CD8-positive, alpha-beta memory T cell (primary cell): ENCODE measurements at regions not wholly inside any gene's neighbourhood (a gene's known extent, or its start where the extent isn't known, plus 50 kb on each side); places are given as distances from the start of the nearest gene placed in this dataset.
"Not testable (repeated sequence)": the region's sequence is repeated elsewhere in the genome, so short reads cannot be mapped to it uniquely, and the experiment has no call there.

Source experiments
- CTCF ChIA-PET: fragments of 350-600 bp; sonication (Branson Sonifier 250); formaldehyde crosslinking; loops from one replicate; lab custom pipeline; 2021; ENCODE audit warnings: antibody characterized with exemption; lab: Charles Lee
- POLR2A ChIA-PET: fragments of 350-600 bp; sonication (Branson Sonifier 250); formaldehyde crosslinking; loops from one replicate; lab custom pipeline; 2021; ENCODE audit warnings: antibody characterized with exemption; lab: Charles Lee
- DNase-seq, 5 donors: peaks; one replicate each; pipeline versions ENCODE4 v3.0.0 to v3.0.0-alpha.2; 2020 to 2022; ENCODE audit warnings: mixed read lengths in 1 of 5
- H3K27ac ChIP-seq: one replicate; pipeline ENCODE4 v1.7.0; 2013; ENCODE audit warnings: low read depth, mild to moderate bottlenecking, low read length, moderate library complexity
- H3K27me3 ChIP-seq: 2 replicates; pipeline ENCODE4 v1.7.0; 2013; ENCODE audit warnings: low read length, mild to moderate bottlenecking; ENCODE audit not compliant: insufficient read depth, poor library complexity, severe bottlenecking
- H3K36me3 ChIP-seq: 2 replicates; pipeline ENCODE4 v1.7.0; 2013; ENCODE audit warnings: mild to moderate bottlenecking, low read length, moderate library complexity; ENCODE audit not compliant: insufficient read depth
- H3K4me1 ChIP-seq: 2 replicates; pipeline ENCODE4 v1.7.0; 2013; ENCODE audit warnings: mild to moderate bottlenecking, low read length, moderate library complexity; ENCODE audit not compliant: insufficient read depth
- H3K4me3 ChIP-seq: 2 replicates; pipeline ENCODE4 v1.7.0; 2013; ENCODE audit warnings: mild to moderate bottlenecking, low read length
- H3K9me3 ChIP-seq: 2 replicates; pipeline ENCODE4 v1.7.0; 2013; ENCODE audit warnings: mild to moderate bottlenecking, low read length
- H3K27ac Mint-ChIP-seq, 8 donors: one replicate each; pipeline ENCODE4 v1.8.0; 2020 to 2021; ENCODE audit warnings: mixed read lengths in 8 of 8, mild to moderate bottlenecking in 6 of 8, inconsistent platforms in 3 of 8, moderate library complexity in 3 of 8
- H3K27me3 Mint-ChIP-seq, 2 donors: one replicate each; pipeline ENCODE4 v1.8.0; 2020 to 2021; ENCODE audit warnings: mixed read lengths in 2 of 2, mild to moderate bottlenecking in 1 of 2, moderate library complexity in 1 of 2
- H3K36me3 Mint-ChIP-seq, 3 donors: one replicate each; pipeline ENCODE4 v1.8.0; 2020 to 2021; ENCODE audit warnings: mixed read lengths in 3 of 3, inconsistent platforms in 1 of 3, mild to moderate bottlenecking in 1 of 3
- H3K4me1 Mint-ChIP-seq, 3 donors: one replicate each; pipeline ENCODE4 v1.8.0; 2020 to 2021; ENCODE audit warnings: mixed read lengths in 3 of 3, inconsistent platforms in 1 of 3, mild to moderate bottlenecking in 1 of 3
- H3K4me3 Mint-ChIP-seq, 7 donors: one replicate each; pipeline ENCODE4 v1.8.0; 2020 to 2021; ENCODE audit warnings: mixed read lengths in 7 of 7, mild to moderate bottlenecking in 6 of 7, moderate library complexity in 4 of 7, inconsistent platforms in 2 of 7
- H3K9me3 Mint-ChIP-seq, 5 donors: one replicate each; pipeline ENCODE4 v1.8.0; 2020 to 2022; ENCODE audit warnings: mixed read lengths in 5 of 5, mild to moderate bottlenecking in 3 of 5, moderate library complexity in 2 of 5, inconsistent platforms in 1 of 5

DNA sequence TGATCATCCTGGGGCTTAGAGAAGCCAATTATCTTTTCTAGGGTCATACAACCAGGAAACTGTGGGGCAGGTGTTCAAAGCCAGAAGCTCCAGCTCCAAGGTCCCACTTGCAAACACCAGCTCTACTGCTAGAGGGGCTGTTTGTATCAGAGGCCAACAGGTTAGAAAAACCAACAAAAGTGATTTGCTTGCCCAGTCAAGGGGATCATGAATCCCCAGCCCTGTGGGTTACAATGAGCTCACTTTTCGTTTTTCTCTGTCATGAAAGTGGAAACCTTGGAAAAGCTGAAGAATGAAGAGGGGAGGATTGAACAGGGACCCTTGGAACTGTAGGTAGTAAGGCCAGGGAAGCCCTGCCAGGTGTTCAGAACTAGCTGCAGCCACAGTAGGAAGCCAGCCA lies 119.2 kb downstream of the SPP2 start:
- POLR2A ChIA-PET, result interaction anchor here (0.6 kb wide), 1 partner anchor 111 kb away, joined by 3 read pairs; no protein-coding TSS in a partner anchor
- Mint-ChIP-seq H3K4me3 (no peak overlapping the region), H3K27me3 (no peaks in the 10 kb centered on the region), H3K27ac (no peak overlapping the region), H3K4me1 (peaks cover 8 to 12% (median 12%) of the 10 kb centered on the region in 3 donors), H3K9me3 (no peaks in the 10 kb centered on the region), H3K36me3 (no peaks in the 10 kb centered on the region)
- no peak for DNase-seq
- CTCF ChIA-PET, result interaction anchor here (0.7 kb wide), 2 partner anchors 35 to 119 kb away, joined by 3 read pairs; no protein-coding TSS in a partner anchor
- H3K27ac ChIP-seq, result no peak overlapping the region
- peaks cover 4% of the 10 kb centered on the region for H3K4me1 ChIP-seq
- H3K27me3 ChIP-seq, result no peaks in the 10 kb centered on the region
- no peaks in the 10 kb centered on the region for H3K36me3 ChIP-seq
- H3K9me3 ChIP-seq, result no peaks in the 10 kb centered on the region
- H3K4me3 ChIP-seq, result no peak overlapping the region

GRCh38 chr2:234168605-234169570 lies 118.4 kb downstream of the SPP2 start:
- H3K27ac Mint-ChIP-seq, H3K4me3 ChIP-seq, H3K36me3 Mint-ChIP-seq, H3K9me3 Mint-ChIP-seq, POLR2A ChIA-PET, H3K9me3 ChIP-seq, H3K36me3 ChIP-seq, H3K4me3 Mint-ChIP-seq, DNase-seq, H3K27me3 Mint-ChIP-seq, H3K27ac ChIP-seq, H3K27me3 ChIP-seq: not testable (repeated sequence)
- peaks cover 12% of the 10 kb centered on the region for H3K4me1 ChIP-seq
- CTCF ChIA-PET, result interaction anchor here (0.7 kb wide), 1 partner anchor 120 kb away, joined by 3 read pairs; no protein-coding TSS in a partner anchor
- peaks cover 16 to 20% (median 19%) of the 10 kb centered on the region in 3 donors for H3K4me1 Mint-ChIP-seq

DNA sequence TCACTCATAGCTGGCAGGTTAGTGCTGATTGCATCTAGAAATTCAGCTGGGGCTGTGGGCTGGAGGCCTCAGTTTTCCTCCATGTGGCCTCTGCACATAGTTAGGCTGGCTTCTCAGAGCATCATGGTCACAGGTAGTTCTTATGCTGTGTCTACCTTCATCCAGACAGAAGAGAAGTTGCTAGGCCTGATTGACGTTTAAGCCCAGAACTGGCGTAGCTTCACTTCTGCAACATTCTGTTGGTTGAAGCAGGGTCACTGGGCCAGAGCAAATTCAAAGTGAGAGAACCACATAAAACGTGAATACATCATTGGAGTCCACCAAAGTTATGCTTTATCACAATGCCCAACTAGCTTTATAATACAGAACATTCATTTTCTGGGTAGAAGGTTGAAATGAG lies 116.0 kb downstream of the SPP2 start:
- H3K4me3 Mint-ChIP-seq, result no peak overlapping the region
- CTCF ChIA-PET, result interaction anchor here (1.4 kb wide), 1 partner anchor 124 kb away, joined by 3 read pairs; no protein-coding TSS in a partner anchor
- POLR2A ChIA-PET, result no interaction called here

DNA sequence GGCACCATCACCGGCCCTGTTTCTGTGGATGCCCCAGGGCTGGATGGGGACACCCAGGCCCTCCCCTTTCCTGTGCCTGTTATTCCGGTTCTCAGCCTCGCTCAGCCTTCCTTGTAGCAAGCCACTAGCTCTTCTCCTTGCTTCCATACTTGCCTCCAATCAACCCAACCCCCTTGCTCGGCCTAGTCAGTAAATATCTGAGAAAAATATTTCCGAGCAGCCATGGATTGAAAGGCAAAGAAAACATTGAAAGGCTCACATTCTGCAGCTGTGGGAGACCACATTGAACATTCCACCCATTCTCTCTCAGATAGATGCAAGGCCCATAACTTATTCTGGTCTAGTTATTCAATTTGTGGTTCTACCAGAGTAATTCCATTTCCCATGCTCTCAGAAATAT lies 114.9 kb downstream of the SPP2 start:
- peak overlapping the region in 1 of 8 donors; percentile 69 for H3K27ac Mint-ChIP-seq
- no peaks in the 10 kb centered on the region for H3K27me3 ChIP-seq
- no peaks in the 10 kb centered on the region for H3K36me3 Mint-ChIP-seq
- no peak overlapping the region for H3K27ac ChIP-seq
- H3K4me3 ChIP-seq, result no peak overlapping the region
- CTCF ChIA-PET, result interaction anchor here (0.6 to 1.4 kb wide), 3 partner anchors 30 to 248 kb away, joined by 3 read pairs; no protein-coding TSS in a partner anchor
- H3K27me3 Mint-ChIP-seq, result no peaks in the 10 kb centered on the region
- no peaks in the 10 kb centered on the region for H3K9me3 ChIP-seq
- no peaks in the 10 kb centered on the region for H3K36me3 ChIP-seq
- H3K4me1 ChIP-seq, result peaks cover 16% of the 10 kb centered on the region
- POLR2A ChIA-PET, result interaction anchor here (0.5 kb wide), 1 partner anchor 175 kb away, joined by 5 read pairs; no protein-coding TSS in a partner anchor
- no peak for DNase-seq
- no peak overlapping the region for H3K4me3 Mint-ChIP-seq
- H3K9me3 Mint-ChIP-seq, result no peaks in the 10 kb centered on the region
- peaks cover 20 to 30% (median 28%) of the 10 kb centered on the region in 3 donors for H3K4me1 Mint-ChIP-seq

More for the DNA sequence above, 116.0 kb downstream of the SPP2 start:
- no peak overlapping the region for H3K27ac ChIP-seq
- Mint-ChIP-seq H3K27me3 (no peaks in the 10 kb centered on the region), H3K36me3 (no peaks in the 10 kb centered on the region), H3K9me3 (no peaks in the 10 kb centered on the region), H3K27ac (peak overlapping the region in 2 of 8 donors; percentile 23 to 58), H3K4me1 (peaks cover 20 to 30% (median 28%) of the 10 kb centered on the region in 3 donors)
- H3K36me3 ChIP-seq, result no peaks in the 10 kb centered on the region
- no peaks in the 10 kb centered on the region for H3K27me3 ChIP-seq
- H3K4me3 ChIP-seq, result no peak overlapping the region
- H3K9me3 ChIP-seq, result no peaks in the 10 kb centered on the region
- H3K4me1 ChIP-seq, result peaks cover 16% of the 10 kb centered on the region
- no peak for DNase-seq

- Mint-ChIP-seq H3K27me3 (no peaks in the 10 kb centered on the region), H3K27ac (peak overlapping the region; percentile 44 to 86 (median 68)), H3K9me3 (no peaks in the 10 kb centered on the region), H3K36me3 (no peaks in the 10 kb centered on the region), H3K4me3 (peak overlapping the region in 2 of 7 donors; percentile 12 to 13), H3K4me1 (peaks cover 20 to 30% (median 28%) of the 10 kb centered on the region in 3 donors)
- CTCF ChIA-PET, result interaction anchor here (0.8 to 1.4 kb wide), 2 partner anchors 29 to 125 kb away, joined by 3 read pairs; no protein-coding TSS in a partner anchor
- Histone ChIP-seq H3K4me1 (peaks cover 16% of the 10 kb centered on the region), H3K4me3 (peak overlapping the region; percentile 10), H3K9me3 (no peaks in the 10 kb centered on the region), H3K36me3 (no peaks in the 10 kb centered on the region), H3K27me3 (no peaks in the 10 kb centered on the region), H3K27ac (no peak overlapping the region)
- POLR2A ChIA-PET, result no interaction called here
- DNase-seq, result peak; percentile 43 to 75 (median 56)
Measured at GRCh38 chr2:234164493-234165413, 114.3 kb downstream of the SPP2 start.

DNA sequence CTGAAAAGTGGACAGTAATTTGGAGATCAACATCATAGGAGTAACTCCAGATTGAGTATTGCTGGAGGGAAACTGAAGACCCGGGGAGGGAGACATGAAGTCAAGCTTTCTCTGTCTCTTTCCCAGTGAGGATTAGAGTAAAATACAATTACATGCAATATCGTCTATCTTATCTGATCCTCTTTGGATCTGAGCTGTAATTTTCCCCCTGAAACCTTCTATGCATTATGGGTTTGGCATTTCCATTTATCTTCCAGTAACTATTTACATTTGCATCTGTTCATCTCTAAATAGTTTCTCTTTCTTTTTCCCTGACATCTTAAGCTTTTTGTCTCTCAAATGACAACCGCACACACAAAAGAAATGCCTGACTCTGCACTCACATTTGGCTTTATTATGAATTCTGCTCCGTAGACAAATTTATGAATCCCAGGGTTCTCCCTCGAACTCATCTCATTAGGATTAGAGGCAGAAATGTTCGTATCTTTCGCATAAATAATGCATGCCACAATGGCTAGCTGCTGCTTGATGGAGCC lies 113.1 kb downstream of the SPP2 start:
- Histone ChIP-seq H3K36me3 (no peaks in the 10 kb centered on the region), H3K9me3 (no peaks in the 10 kb centered on the region), H3K27me3 (no peaks in the 10 kb centered on the region), H3K27ac (no peak overlapping the region), H3K4me1 (peaks cover 16% of the 10 kb centered on the region), H3K4me3 (no peak overlapping the region)
- Mint-ChIP-seq H3K36me3 (peaks cover 0 to 2% (median 0%) of the 10 kb centered on the region in 3 donors), H3K9me3 (no peaks in the 10 kb centered on the region), H3K4me3 (no peak overlapping the region), H3K27me3 (peaks cover 0 to 3% of the 10 kb centered on the region in 2 donors), H3K4me1 (peaks cover 20 to 30% (median 28%) of the 10 kb centered on the region in 3 donors), H3K27ac (peak overlapping the region in 2 of 8 donors; percentile 24 to 64)
- DNase-seq, result no peak
- CTCF ChIA-PET, result no interaction called here
- POLR2A ChIA-PET, result interaction anchor here (0.5 to 0.6 kb wide), 2 partner anchors 16 to 111 kb away, joined by 4 to 5 read pairs; no protein-coding TSS in a partner anchor

DNA sequence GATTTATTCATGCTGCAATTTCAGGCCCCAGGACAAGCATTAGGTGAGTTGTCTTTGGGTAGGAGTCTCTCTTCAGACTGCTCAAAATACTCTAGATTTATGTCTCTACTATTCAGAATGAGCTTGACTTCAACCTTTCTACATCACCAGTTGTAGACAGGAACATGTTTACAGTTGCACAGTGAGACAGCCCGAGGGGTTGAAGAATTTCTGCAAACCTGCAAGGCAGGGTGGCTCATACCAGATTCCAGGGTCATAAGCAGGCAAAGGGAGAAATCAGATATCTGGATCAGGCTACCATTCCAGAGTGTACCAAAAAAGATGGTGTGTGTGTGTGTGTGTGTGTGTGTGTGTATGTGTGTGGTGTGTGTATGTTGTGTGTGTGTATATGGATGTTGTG lies 112.4 kb downstream of the SPP2 start:
- Mint-ChIP-seq H3K27ac (peak overlapping the region in 4 of 8 donors; percentile 7 to 84 (median 26)), H3K4me3 (peak overlapping the region in 1 of 7 donors; percentile 0), H3K27me3 (peaks cover 3 to 6% of the 10 kb centered on the region in 2 donors), H3K36me3 (peaks cover 0 to 2% (median 0%) of the 10 kb centered on the region in 3 donors), H3K9me3 (no peaks in the 10 kb centered on the region), H3K4me1 (peaks cover 22 to 30% (median 28%) of the 10 kb centered on the region in 3 donors)
- no peak for DNase-seq
- H3K4me3 ChIP-seq, result no peak overlapping the region
- H3K9me3 ChIP-seq, result no peaks in the 10 kb centered on the region
- POLR2A ChIA-PET, result interaction anchor here (0.5 kb wide), 1 partner anchor 17 kb away, joined by 4 read pairs; no protein-coding TSS in a partner anchor
- H3K27me3 ChIP-seq, result no peaks in the 10 kb centered on the region
- CTCF ChIA-PET, result no interaction called here
- no peaks in the 10 kb centered on the region for H3K36me3 ChIP-seq
- peaks cover 16% of the 10 kb centered on the region for H3K4me1 ChIP-seq
- no peak overlapping the region for H3K27ac ChIP-seq
